Skin epidermis (tissue), 12 donors: ENCODE measurements at regions not wholly inside any gene's neighbourhood (a gene's known extent, or its start where the extent isn't known, plus 50 kb on each side); places are given as distances from the start of the nearest gene placed in this dataset.

Experiments used
- H3K27ac ChIP-seq, 21 experiments: fragments of 200-600 bp; sonication (generic) in 11 of 21; one replicate each; pipeline ENCODE4 v1.5.0; 2020; ENCODE audit warnings: mild to moderate bottlenecking in 3 of 21, inconsistent platforms in 2 of 21, moderate library complexity in 2 of 21
- H3K4me3 ChIP-seq, 7 experiments: fragments of 200-600 bp; sonication (generic) in 2 of 7; one replicate each; pipeline ENCODE4 v1.5.0; 2020; ENCODE audit warnings: inconsistent platforms in 2 of 7, mild to moderate bottlenecking in 2 of 7, moderate library complexity in 1 of 7

DNA sequence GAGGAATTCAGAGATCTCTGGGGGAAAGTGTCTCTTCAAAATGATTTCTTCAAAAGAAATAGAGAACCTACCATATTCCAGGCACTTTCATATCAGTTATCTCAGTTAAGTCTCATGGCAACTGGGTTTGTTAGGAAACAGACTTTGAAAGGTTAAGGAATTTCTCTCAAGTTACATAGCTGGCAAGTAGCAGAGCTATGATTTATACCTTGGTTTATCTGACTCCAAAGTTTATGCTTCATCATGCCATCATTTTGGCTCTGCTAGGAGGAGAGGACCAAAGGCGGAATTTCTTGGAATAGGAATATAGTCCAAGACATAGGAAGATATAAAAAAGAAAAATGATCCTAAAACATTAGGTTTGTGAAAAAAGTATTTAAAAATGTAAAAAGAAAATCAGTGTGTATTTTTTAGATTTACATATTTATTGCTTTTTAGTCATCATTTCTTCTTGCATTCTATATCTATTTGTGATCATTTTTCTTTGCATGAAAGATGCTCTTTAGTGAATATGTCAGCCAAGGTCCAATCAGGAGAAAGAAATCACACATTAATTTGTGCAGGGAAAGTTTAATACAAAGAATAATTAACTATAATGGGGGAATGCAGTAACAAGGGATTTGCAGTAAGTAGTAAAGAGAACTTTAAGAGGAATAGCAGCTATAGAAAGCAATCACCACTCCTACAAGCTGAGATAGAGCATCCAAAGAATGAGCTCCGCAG is 199.1 kb upstream of the ZBED5 start:
- Histone ChIP-seq H3K27ac (no peak overlapping the region), H3K4me3 (no peak overlapping the region)

DNA sequence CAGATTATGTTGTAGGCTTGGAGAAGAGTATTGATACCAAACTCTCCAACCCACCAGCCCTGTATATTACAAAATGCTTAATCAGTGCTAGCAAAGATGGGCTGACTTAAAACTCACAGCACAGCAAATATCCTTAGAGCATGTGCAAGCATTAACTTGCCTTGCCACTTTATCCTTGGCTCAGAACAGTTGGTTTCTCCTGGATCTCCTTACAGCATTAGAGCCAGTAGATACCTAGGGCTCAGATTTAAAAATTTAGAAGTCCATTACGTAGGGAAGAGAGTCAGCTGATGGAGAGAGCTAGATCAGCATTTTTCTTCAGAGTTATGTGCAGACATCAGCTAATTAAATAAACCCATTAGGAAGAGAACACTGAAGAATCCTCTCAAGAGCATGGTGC is 198.5 kb upstream of the ZBED5 start:
- no peak overlapping the region for H3K27ac ChIP-seq

DNA sequence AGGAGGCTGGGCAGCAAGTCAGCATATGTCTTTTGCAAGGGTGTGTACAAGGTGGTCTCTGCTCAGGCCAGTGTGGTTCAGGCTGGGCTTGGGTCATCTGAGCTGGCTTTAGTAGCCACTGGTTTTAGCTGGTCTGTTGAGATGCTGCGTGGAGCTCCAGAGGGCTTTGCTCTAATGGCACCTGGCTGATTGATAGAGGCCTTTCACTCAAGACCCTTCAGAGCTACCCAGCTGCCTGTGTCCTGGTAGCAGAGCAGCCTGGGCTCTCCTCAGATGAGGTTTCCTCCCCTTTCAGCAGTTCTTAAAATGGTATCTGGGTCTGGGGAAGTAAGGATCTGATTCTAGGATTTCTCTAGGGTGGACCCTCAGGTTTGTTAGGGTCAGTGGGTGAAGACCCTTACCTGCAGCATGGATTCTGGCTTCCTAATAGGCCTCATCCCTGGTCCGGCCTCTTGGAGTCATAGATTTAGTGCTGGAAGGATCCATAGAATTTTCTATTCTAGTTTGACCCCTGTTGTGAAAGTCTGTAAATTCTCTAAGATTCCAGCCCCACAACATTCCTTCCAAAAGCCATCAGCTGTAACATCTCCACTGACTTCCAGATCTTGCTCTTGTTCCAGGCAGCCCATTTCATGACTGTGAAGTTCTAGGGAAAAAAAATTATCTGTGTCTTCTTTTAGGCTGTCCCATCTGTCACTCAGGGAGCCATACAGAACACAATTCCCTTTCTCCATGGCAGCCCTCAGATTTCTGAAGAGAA is 190.2 kb upstream of the ZBED5 start:
- Histone ChIP-seq H3K4me3 (no peak overlapping the region), H3K27ac (no peak overlapping the region)

More for the DNA sequence above, 198.5 kb upstream of the ZBED5 start:
- H3K4me3 ChIP-seq = no peak overlapping the region

DNA sequence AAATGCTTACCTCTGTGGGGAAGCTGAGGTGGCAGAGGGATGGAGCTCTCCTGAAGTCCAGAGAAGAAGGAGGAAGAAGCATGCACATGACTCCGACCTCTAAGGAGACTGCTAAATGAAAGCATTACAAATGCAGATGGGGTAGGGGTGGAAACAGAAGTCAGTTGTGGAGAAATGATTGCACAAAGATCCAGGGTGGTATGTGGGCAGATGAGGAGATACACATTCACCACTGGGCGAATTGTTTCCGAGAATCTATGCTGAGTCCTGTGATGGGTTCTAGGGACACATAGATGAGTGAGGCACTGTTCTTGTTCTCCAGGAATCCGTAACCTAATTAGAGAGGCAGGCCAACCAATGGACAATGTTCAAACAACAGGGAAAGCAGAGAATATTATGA is 188.9 kb upstream of the ZBED5 start:
- Histone ChIP-seq H3K4me3 (no peak overlapping the region), H3K27ac (no peak overlapping the region)

DNA sequence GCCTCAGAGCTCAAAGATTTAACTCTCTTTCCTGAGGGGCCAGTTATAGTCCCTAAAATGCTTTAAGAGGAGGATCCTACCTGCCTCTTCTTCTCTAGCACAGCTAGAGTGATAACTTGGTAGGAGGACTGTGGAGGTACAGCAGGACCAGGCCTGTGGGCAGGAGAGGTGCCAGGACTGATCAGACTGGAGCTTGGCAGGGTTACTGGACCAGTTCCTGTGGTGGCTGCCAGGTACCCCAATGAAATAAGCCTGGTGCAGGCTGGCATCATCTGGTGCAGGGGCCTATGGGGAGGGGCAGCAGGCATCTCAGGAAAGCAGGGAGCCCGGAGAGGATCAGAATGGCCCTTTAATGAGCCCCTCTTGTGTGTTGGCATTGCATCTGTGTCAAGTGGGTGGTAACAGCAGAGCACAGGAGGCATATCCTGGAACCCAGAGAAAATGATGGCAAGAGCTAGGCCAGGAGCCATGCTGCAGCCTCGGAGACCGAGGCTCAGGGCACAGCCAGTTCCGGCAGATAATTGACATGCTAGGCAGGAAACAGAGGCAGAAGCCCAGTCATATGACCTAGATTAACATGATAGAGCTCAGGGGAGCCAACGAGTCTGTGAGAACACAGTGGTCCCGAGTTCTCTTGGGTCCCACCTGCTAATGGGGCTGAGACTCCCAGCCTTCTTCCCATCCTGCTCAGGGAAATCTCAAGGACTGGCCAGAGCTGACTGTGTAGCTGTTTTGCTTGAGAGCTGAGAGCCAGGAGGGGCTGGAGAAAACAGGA is 187.5 kb upstream of the ZBED5 start:
- H3K4me3 ChIP-seq = no peak overlapping the region
- H3K27ac ChIP-seq = no peak overlapping the region

DNA sequence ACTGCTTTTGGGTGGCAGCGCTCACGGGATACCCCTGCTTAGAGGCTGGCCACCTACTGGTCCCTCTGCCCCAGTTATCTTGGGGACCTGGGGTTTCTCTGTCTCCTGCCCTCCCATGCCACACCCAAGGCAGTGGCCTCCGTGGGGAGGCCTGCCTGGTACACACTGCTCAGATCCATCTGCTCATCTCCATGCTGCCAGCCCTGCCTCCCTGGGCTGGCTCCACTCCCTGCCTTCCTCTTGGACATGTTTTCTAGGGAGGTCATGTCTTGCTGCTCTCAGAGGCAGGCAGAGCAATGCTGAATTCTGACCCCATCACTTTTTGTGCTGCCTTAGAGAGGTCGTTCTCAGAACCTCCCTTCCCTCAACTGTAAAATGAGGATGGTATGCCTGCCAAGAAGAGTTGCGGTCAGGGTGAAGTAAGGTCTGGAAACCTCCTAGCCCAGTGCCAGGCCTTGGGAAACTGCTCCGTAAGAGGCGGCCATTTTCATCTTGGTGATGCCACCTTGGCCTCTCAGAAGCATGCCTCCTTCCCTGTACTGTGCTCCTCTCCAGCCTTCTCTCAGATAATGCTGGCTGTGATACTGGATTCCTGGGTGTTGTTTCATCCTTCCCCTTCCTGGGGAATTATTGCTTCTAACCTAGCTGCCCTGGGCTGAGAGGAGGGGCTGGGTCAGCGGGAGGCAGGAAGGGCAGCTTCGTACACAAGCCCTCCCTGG is 186.4 kb upstream of the ZBED5 start:
- H3K27ac ChIP-seq = no peak overlapping the region

DNA sequence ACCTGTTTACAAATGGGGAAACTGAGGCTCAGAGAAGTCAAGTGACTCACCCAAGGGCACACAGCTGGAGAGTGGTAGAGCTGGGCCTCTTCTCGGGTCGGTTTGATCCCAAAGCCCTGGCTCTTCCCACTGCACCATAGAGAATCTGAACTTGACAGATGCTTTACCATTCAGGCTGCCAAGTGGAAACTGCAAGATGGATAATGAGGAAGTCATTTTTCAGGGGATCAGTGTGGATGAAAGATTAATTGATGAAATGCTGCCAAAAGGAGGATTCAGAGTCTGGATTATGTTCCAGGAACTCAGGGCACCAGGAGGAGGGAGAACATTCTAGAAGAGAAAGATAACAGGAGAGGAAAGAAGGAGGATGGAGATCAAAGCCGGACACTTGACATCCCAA is 185.9 kb upstream of the ZBED5 start:
- no peak overlapping the region for H3K27ac ChIP-seq

More for the DNA sequence above, 186.4 kb upstream of the ZBED5 start:
- H3K4me3 ChIP-seq = no peak overlapping the region

DNA sequence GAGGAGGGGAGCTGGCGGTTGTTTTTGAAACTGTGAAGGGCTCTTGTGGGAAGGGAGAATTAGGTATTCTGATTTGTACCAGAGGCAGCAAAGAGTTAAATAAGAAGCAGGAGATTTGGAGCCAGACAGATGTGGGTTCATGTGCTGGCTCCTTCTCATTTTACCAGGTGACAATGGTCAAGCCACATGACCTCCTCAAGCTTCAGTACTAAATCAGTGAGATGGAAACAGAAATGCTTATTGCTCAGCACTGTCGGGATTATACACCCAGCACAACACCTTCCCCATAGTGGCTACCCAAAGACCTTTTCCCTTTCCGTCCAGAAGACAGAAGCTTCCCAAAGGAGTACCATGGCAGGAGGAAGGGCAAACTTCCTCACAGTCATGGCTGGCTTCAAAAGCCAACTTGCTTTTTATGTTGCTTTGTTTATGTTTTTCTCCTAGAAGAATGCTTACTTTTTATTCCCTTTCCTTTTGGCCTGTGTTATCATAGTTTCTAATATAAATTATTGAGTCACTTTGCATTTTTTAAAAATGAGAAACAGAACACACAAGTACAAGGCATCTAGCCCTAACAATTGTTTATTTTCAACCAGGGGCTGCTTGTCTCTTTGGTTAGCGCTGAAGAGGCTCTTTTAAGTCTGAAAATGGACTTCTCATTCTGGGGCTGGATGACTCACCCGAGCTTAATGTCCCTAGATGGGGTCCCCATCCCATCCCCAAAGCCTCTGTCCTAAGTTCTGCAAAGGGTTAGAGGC is 181.5 kb upstream of the ZBED5 start:
- H3K27ac ChIP-seq = no peak overlapping the region
- no peak overlapping the region for H3K4me3 ChIP-seq

More for the DNA sequence above, 185.9 kb upstream of the ZBED5 start:
- H3K4me3 ChIP-seq = no peak overlapping the region

DNA sequence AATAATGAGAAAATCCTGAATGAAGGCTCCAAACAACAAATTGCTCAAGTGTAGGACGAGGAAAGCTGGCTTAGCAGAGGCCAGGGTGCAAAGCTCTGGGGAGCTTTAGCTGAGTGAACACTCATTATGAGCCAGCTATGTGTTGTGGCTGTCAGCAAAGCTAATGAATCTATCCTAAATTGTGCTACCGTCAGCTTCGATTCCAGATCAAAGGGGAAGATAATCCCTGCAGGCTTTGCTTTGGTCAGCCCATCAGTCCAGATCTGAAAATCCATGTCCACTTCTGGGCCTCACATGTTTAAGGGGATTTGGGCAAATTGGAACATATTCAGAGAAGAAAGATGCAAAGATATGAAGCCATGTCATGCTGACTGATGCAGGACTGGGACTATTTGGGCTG is 180.9 kb upstream of the ZBED5 start:
- Histone ChIP-seq H3K27ac (no peak overlapping the region), H3K4me3 (no peak overlapping the region)

DNA sequence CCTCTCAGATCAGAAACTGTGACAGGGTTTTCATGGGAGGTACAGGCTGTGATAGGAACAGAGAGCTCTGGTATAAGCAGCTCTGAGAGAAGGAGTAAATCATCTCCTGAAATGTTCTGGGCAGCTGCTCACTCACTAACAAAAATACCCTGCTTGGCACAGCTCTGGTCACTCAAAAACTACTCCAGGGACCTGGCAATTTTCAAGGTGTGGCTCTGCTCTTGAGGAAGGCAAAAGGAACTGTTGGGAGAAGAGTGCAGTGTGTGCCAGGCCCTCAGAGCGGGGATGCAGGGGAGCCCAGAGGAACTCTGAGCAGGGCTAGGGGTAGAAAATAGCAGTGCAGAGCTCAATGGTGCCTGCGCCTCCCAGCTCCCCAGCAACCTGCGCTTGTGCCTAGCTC is 180.5 kb upstream of the ZBED5 start:
- Histone ChIP-seq H3K27ac (no peak overlapping the region), H3K4me3 (no peak overlapping the region)

DNA sequence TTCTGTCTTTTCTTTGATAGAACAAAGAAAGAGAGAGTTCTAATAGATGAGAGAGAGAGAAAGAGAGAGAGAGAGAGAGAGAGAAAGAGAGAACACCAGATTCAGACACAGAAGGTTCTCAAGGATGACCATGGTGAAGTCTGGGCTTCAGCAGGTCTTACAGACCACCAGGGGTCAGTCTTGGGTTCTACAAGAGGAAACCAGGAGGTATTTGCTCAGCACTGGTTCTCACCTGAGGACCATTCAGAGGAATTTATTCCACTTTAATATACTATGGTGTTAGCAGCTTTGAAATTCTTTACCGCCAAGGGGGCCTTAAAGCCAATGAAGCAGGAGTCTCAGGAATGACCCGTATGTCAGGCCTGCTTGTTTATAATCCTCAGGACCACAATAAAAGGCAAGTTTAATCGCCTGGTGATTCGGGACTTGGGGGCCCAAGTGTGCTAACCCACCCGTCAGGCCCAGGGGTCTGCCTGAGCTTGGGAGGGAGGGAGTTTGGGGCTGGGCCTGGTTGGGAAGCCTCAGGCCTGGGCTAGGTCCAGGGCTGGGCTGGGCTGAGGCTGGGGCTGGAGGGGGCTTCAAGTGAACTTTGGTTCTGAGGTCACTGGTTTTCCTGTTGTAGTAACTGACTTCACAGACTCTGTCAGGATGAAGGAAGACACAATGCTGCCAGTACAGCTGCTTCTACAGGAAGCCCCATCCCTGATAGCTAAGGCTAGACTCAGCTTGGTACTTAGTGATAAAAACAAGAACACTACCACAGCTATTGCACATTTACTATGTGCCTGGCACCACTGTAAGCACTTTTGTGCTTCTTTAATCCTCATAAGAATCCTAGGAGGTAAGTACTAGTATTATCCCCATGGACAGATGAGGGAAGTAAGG is 179.2 kb upstream of the ZBED5 start:
- H3K27ac ChIP-seq = no peak overlapping the region
- H3K4me3 ChIP-seq = no peak overlapping the region

DNA sequence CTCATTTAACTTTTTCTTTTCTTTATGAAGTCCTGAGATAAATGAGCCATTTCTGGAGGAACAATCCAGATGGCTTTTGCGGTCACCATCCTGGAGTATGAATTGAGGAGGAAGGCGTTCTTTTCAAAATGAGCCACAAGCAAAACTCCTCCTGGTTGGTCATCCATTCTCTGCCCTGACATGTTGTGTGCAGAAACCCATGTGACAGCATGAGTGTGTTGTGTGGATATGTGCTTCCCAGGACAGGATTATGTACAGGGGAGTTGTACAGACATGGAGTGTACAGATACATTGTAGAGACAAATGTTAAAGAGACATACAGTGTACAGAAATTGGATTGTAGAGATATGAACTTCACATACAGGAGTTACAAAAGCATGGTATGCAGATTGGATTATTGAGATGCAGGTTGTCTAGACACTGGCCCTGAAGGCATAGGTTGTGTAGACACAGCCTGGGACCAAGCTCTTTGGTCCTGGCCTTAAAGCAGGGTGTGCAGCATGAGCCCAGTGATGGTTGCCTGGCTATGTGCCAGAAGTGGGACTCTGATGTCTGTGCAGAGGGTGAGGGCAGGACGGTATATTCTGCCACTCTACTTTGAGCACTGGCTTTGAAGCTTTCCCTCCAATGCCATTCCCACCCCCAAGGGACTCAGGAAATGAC is 178.5 kb upstream of the ZBED5 start:
- Histone ChIP-seq H3K4me3 (no peak overlapping the region), H3K27ac (no peak overlapping the region)

DNA sequence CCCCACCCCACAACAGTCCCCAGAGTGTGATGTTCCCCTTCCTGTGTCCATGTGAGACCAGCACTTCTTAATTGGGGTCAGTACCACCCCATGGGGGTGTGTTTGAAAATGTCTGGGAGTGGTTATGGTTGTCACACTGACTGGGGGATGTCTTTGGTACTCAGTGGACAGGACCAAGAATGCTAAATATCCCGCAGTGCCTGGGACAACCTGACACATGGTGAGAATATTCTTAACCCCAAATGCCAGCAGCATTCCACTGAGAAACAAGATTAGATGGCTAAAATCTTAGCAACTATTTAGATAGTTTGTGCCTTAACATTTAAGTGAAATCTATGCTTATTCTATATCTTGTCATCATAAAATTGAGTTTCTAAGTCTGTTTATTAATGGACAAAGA is 177.5 kb upstream of the ZBED5 start:
- Histone ChIP-seq H3K27ac (no peak overlapping the region), H3K4me3 (no peak overlapping the region)

DNA sequence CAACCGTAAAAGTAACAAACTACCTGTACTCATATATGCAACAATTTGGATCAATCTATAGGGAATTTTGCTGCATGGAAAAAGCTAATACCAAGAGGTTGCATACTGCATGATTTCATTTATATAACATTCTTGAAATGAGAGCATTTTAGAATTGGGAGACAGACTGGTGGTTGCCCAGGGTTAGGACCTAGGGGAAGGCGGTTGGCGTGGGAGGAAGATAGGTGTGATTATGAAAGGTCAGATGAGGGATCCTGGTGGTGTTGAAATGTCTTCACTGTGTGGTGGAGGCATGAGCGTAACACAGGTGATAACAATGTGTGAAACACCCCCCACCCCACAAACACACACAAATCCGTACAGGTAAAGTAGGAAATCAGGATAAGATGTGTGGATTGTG is 176.6 kb upstream of the ZBED5 start:
- Histone ChIP-seq H3K4me3 (no peak overlapping the region), H3K27ac (no peak overlapping the region)

DNA sequence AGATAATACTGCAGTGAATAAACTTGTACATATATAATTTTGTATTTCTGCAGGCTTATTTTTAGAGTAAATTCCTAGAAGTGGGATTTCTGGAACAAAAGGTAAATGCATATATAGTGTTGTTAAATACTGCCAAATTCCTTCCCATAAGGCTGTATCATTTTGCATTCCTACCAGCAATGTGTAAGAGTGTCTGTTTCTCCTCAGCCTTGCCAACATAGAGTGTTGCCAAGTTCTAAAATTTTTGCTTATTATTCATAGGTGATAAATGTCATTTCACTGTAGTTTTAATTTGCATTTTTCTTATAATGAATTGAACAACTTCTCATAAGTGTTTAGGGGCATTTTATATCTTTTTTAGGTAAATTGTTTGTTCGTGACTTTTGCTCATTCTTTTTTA is 174.2 kb upstream of the ZBED5 start:
- H3K27ac ChIP-seq = no peak overlapping the region
- no peak overlapping the region for H3K4me3 ChIP-seq

DNA sequence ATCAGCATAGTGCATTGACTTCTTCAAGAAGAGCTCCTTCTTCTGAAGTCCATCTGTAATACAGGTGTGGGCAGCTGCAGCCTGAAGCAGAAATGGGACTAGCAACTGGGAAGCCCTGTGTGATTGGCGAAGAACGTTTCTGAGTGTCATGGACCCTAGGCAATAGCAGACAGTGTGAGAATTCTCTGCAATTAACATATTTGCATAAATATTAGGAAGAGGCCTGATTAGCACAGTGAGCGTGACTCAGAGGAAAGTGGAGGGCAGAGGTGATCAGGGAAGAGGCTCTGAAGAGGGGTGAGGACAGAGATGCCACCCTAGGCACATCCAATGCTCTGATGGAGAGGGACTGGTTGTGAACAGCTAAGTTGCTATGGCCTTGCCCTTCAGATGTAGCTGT is 171.2 kb upstream of the ZBED5 start:
- no peak overlapping the region for H3K27ac ChIP-seq
- no peak overlapping the region for H3K4me3 ChIP-seq

DNA sequence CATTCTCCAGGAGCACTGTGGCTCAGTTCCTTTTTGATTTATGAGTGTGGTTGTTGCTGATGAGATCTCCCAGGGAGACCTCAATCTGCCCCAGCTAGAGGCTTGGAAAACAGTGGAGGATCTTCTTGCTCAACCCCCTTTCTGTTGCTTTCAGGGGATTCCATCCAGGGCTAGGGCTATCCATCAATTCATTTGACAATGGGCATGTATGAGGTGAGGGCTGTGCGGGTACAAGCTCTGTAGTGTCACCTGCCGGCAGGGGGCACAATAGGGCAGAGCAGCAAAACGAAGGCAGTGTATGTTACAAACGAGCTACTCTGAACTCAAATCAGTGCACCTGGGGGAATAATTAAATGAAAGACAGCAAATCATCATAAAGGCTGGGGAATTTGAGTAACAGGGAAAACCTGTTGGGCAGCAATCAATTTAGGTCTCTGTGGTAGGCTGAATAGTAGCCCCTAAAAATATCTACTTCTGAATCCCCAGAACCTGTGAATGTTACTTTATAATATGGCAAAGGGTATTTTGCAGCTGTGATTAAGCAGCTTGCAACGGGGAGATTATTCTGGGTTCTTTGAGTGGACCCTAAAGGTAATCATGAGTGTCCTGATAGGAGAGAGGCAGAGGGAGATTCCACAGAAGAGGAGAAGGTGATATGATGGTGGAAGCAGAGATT is 170.3 kb upstream of the ZBED5 start:
- Histone ChIP-seq H3K4me3 (no peak overlapping the region), H3K27ac (no peak overlapping the region)
